Prostate gland (tissue), 2 donors: ENCODE measurements at regions not wholly inside any gene's neighbourhood (a gene's known extent, or its start where the extent isn't known, plus 50 kb on each side); places are given as distances from the start of the nearest gene placed in this dataset.

ENCODE experiments used
- CTCF ChIP-seq, 4 experiments: fragments of 200-600 bp in 2 of 4; fragments of 450-650 bp in 2 of 4; sonication (generic) in 2 of 4; IDR thresholded peaks; 1 replicate in 3 of 4; 2 replicates in 1 of 4; pipeline ENCODE4 v1.5.1; 2016 to 2019; ENCODE audit warnings: antibody characterized with exemption in 4 of 4, mild to moderate bottlenecking in 2 of 4, moderate library complexity in 2 of 4
- POLR2A ChIP-seq: fragments of 450-650 bp; IDR thresholded peaks from one replicate; pipeline ENCODE4 v1.6.1; 2016; ENCODE audit warnings: antibody characterized with exemption, mild to moderate bottlenecking
- POLR2AphosphoS5 ChIP-seq: sonication (generic); formaldehyde crosslinking; IDR thresholded peaks from one replicate; pipeline ENCODE4 v1.6.1; 2017; ENCODE audit warnings: antibody characterized with exemption

GRCh38 chr12:40583743-40584142 is 108.5 kb upstream of the CNTN1 start:
- TF ChIP-seq POLR2A (no peak), CTCF (IDR thresholded peaks at IDR 0.05) (no peak), POLR2AphosphoS5 (no peak)
